Naive thymus-derived CD4-positive, alpha-beta T cell (primary cell): ENCODE measurements at regions not wholly inside any gene's neighbourhood (a gene's known extent, or its start where the extent isn't known, plus 50 kb on each side); places are given as distances from the start of the nearest gene placed in this dataset.

ENCODE experiments used
- ATAC-seq: fragments of 150-1000 bp; cut with Tn5 transposase; 2 replicates; pipeline ENCODE4 v1.10.0; 2021; ENCODE audit warnings: mild to moderate bottlenecking, moderate library complexity
- CTCF ChIA-PET: fragments of 350-600 bp; sonication (Branson Sonifier 250); formaldehyde crosslinking; loops from one replicate; lab custom pipeline; 2021; ENCODE audit warnings: antibody characterized with exemption; lab: Charles Lee
- POLR2A ChIA-PET: fragments of 350-600 bp; sonication (Branson Sonifier 250); formaldehyde crosslinking; loops from one replicate; lab custom pipeline; 2021; ENCODE audit warnings: antibody characterized with exemption, inconsistent platforms; lab: Charles Lee
- DNase-seq, 9 donors: peaks; one replicate each; pipeline versions ENCODE4 v3.0.0 to v3.0.0-alpha.2; 2020 to 2022; ENCODE audit warnings: mixed read lengths in 1 of 9
- H3K27ac ChIP-seq: one replicate; pipeline ENCODE4 v1.7.0; 2013; ENCODE audit warnings: mild to moderate bottlenecking, low read depth, low read length, moderate library complexity
- H3K27me3 ChIP-seq, 2 donors: one replicate each; pipeline ENCODE4 v1.7.0; 2013; ENCODE audit warnings: low read length in 2 of 2, mild to moderate bottlenecking in 2 of 2, moderate library complexity in 2 of 2; ENCODE audit not compliant: control insufficient read depth in 2 of 2, insufficient read depth in 2 of 2
- H3K36me3 ChIP-seq, 3 experiments: 1 replicate in 2 of 3; 2 replicates in 1 of 3; pipeline ENCODE4 v1.7.0; 2013; ENCODE audit warnings: low read length in 3 of 3, mild to moderate bottlenecking in 3 of 3, moderate library complexity in 1 of 3; ENCODE audit not compliant: insufficient read depth in 3 of 3, control insufficient read depth in 2 of 3
- H3K4me1 ChIP-seq, 2 donors: one replicate each; pipeline ENCODE4 v1.7.0; 2013; ENCODE audit warnings: low read length in 2 of 2, mild to moderate bottlenecking in 2 of 2, moderate library complexity in 1 of 2; ENCODE audit not compliant: control insufficient read depth in 2 of 2, insufficient read depth in 2 of 2
- H3K4me3 ChIP-seq: 2 replicates; pipeline ENCODE4 v1.7.0; 2013; ENCODE audit warnings: mild to moderate bottlenecking, low read length
- H3K9me3 ChIP-seq, 3 experiments: 1 replicate in 2 of 3; 2 replicates in 1 of 3; pipeline ENCODE4 v1.7.0; 2013; ENCODE audit warnings: low read length in 3 of 3; ENCODE audit not compliant: control insufficient read depth in 2 of 3
- H3K27ac Mint-ChIP-seq, 9 donors: one replicate each; pipeline ENCODE4 v1.8.0; 2020 to 2022; ENCODE audit warnings: mixed read lengths in 9 of 9, mild to moderate bottlenecking in 8 of 9, moderate library complexity in 5 of 9, inconsistent platforms in 2 of 9
- H3K27me3 Mint-ChIP-seq, 5 donors: one replicate each; pipeline ENCODE4 v1.8.0; 2021 to 2022; ENCODE audit warnings: mixed read lengths in 5 of 5, mild to moderate bottlenecking in 1 of 5
- H3K36me3 Mint-ChIP-seq, 5 donors: one replicate each; pipeline ENCODE4 v1.8.0; 2020 to 2022; ENCODE audit warnings: mixed read lengths in 5 of 5, mild to moderate bottlenecking in 3 of 5, inconsistent platforms in 1 of 5
- H3K4me1 Mint-ChIP-seq, 7 donors: one replicate each; pipeline ENCODE4 v1.8.0; 2020 to 2022; ENCODE audit warnings: mixed read lengths in 7 of 7, mild to moderate bottlenecking in 3 of 7, inconsistent platforms in 1 of 7
- H3K4me3 Mint-ChIP-seq, 10 donors: one replicate each; pipeline ENCODE4 v1.8.0; 2020 to 2022; ENCODE audit warnings: mild to moderate bottlenecking in 10 of 10, mixed read lengths in 10 of 10, moderate library complexity in 6 of 10, inconsistent platforms in 2 of 10
- H3K9me3 Mint-ChIP-seq, 11 donors: one replicate each; pipeline ENCODE4 v1.8.0; 2020 to 2022; ENCODE audit warnings: mixed read lengths in 11 of 11, mild to moderate bottlenecking in 4 of 11, inconsistent platforms in 1 of 11, moderate library complexity in 1 of 11
- intact Hi-C, 2 donors: fragments of 100-400 bp; cut with micrococcal nuclease; formaldehyde crosslinking; loops; one replicate each; pipeline ENCODE4 v1.15.1; 2023

DNA sequence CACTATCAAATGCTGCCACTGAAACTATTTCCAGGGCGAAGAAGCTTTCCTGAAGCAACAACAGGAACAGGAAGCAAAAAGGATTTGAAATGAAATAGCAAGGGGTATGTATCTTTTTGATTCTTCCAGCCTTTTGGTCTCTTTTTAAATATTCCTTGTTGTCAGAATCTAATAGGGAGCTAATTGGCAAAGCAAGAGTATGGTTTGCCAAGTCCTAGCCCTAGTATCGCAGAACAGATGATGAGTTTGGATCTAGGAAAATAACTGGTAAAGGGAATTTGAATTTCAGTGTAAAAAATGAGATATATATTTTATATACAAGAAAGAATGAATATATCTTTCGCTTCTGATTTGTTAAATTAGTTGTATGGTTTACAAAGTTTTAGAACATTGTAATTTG is 252.5 kb downstream of the ANKRD7 start:
- intact Hi-C loops, result no loop called here
- no peaks in the 10 kb centered on the region for H3K27me3 Mint-ChIP-seq
- no peaks in the 10 kb centered on the region for H3K36me3 Mint-ChIP-seq
- Histone ChIP-seq H3K36me3 (no peaks in the 10 kb centered on the region), H3K27ac (no peak overlapping the region), H3K27me3 (no peaks in the 10 kb centered on the region), H3K4me3 (no peak overlapping the region), H3K4me1 (no peaks in the 10 kb centered on the region), H3K9me3 (no peaks in the 10 kb centered on the region)
- H3K4me3 Mint-ChIP-seq, result no peak overlapping the region
- no peaks in the 10 kb centered on the region for H3K4me1 Mint-ChIP-seq
- no peak overlapping the region for H3K27ac Mint-ChIP-seq
- DNase-seq (no peak), ATAC-seq (no peak)
- ChIA-PET CTCF (no interaction called here), POLR2A (no interaction called here)
- H3K9me3 Mint-ChIP-seq, result peaks cover 0 to 28% (median 3%) of the 10 kb centered on the region in 11 donors

DNA sequence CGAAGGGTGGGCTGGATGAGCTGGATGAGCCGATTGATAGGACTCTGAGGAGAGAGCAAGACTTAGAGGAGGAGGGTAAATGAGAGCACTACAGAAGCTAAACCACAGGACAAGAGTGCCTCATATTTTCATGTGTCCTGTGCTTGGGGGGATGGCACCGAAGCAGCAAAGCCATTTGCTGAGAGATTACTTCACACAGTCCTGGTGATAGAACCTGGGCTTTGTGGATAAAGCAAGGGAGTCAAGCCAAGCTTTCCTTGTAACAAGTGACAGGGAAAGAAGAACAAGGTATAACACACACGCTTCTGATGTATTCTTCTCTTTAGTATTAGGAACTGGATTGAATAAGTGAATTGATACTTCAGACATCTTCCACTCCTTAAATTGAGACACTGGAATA is 253.7 kb downstream of the ANKRD7 start:
- H3K36me3 ChIP-seq, result no peaks in the 10 kb centered on the region
- H3K27me3 ChIP-seq, result no peaks in the 10 kb centered on the region
- ChIA-PET CTCF (no interaction called here), POLR2A (no interaction called here)
- DNase-seq (no peak), ATAC-seq (no peak)
- no peaks in the 10 kb centered on the region for H3K4me1 ChIP-seq
- H3K4me3 ChIP-seq, result no peak overlapping the region
- Mint-ChIP-seq H3K27ac (no peak overlapping the region), H3K4me1 (no peaks in the 10 kb centered on the region), H3K9me3 (peaks cover 0 to 33% (median 5%) of the 10 kb centered on the region in 11 donors), H3K4me3 (no peak overlapping the region), H3K36me3 (no peaks in the 10 kb centered on the region), H3K27me3 (no peaks in the 10 kb centered on the region)
- intact Hi-C loops, result no loop called here
- H3K27ac ChIP-seq, result no peak overlapping the region
- H3K9me3 ChIP-seq, result no peaks in the 10 kb centered on the region

DNA sequence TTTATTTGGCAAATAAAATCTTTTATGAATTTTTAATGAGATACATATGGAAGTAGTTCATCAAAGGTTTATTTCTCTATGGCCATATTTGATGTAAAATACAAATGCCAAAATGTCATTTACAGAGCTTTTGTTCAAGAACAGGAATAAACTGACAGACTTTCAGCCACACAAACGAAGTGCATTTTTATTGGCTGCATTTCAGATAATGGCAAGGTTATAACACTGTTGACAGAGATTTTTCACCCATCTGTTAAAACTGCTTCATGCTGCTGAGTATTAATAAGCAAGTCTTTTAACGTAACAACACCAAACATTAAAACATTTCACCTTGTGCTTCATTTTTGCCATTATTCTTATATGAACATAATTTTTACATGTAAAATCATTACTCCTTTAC is 254.4 kb downstream of the ANKRD7 start:
- no peaks in the 10 kb centered on the region for H3K36me3 Mint-ChIP-seq
- Histone ChIP-seq H3K36me3 (no peaks in the 10 kb centered on the region), H3K4me1 (no peaks in the 10 kb centered on the region), H3K4me3 (no peak overlapping the region), H3K27ac (no peak overlapping the region), H3K27me3 (no peaks in the 10 kb centered on the region), H3K9me3 (no peaks in the 10 kb centered on the region)
- ChIA-PET CTCF (no interaction called here), POLR2A (no interaction called here)
- DNase-seq (no peak), ATAC-seq (no peak)
- H3K9me3 Mint-ChIP-seq, result peaks cover 0 to 31% (median 5%) of the 10 kb centered on the region in 11 donors
- no peak overlapping the region for H3K4me3 Mint-ChIP-seq
- no peaks in the 10 kb centered on the region for H3K27me3 Mint-ChIP-seq
- no peaks in the 10 kb centered on the region for H3K4me1 Mint-ChIP-seq
- intact Hi-C loops, result no loop called here
- no peak overlapping the region for H3K27ac Mint-ChIP-seq

DNA sequence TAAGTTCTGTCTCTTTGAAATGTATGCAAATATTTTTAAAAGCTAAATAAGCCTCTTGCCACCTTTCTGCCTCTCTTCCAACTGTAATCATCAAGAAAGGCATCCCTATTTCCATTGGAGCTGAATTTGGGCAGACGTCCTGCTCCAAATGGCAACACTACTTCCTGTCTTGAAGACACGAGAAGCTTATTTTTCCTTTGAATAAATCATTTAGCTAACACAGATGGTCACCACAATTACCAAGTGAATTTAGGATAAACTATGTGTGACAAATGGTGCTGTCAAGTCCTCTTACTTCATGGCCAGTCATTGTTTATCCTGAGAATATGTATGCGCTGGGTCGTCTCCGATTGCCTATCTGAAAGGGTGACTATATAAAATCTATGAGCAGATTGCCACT is 268.0 kb downstream of the ANKRD7 start:
- no peak for ATAC-seq
- H3K36me3 Mint-ChIP-seq, result no peaks in the 10 kb centered on the region

DNA sequence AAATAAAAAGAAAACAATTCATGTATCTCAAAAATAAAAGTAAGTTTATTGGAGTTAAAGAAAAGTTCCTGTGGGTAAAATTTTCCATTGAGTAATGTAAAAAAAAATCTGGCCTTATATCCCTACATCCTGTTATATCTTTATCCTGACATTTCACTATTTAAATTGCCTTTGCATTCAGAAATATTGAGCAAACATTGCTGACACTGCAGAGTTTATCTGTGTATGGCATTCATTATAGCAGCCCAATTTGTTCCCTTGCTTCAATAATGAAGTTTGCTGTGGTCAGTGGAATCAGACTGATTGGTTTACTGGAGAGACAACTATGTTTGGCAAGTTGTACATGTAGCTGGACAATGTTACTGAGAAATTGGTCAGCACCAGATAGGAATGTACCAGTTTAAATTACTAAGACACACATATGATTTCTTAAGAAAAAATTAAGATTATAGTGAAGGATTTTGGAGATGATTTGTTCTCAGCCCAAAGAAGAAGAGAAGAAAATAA is 271.7 kb downstream of the ANKRD7 start:
- no peak overlapping the region for H3K27ac Mint-ChIP-seq
- H3K4me1 ChIP-seq, result no peaks in the 10 kb centered on the region
- H3K27me3 ChIP-seq, result no peaks in the 10 kb centered on the region
- H3K36me3 ChIP-seq, result no peaks in the 10 kb centered on the region
- H3K4me1 Mint-ChIP-seq, result no peaks in the 10 kb centered on the region
- no peak overlapping the region for H3K4me3 ChIP-seq
- no peak overlapping the region for H3K27ac ChIP-seq
- H3K27me3 Mint-ChIP-seq, result no peaks in the 10 kb centered on the region
- DNase-seq (no peak), ATAC-seq (no peak)
- no peaks in the 10 kb centered on the region for H3K9me3 ChIP-seq
- H3K9me3 Mint-ChIP-seq, result peaks cover 0 to 5% (median 0%) of the 10 kb centered on the region in 11 donors
- intact Hi-C loops, result no loop called here
- ChIA-PET POLR2A (no interaction called here), CTCF (no interaction called here)
- no peak overlapping the region for H3K4me3 Mint-ChIP-seq
- H3K36me3 Mint-ChIP-seq, result no peaks in the 10 kb centered on the region

More for the DNA sequence above, 268.0 kb downstream of the ANKRD7 start:
- Histone ChIP-seq H3K27ac (no peak overlapping the region), H3K36me3 (no peaks in the 10 kb centered on the region), H3K4me1 (no peaks in the 10 kb centered on the region), H3K4me3 (no peak overlapping the region), H3K27me3 (no peaks in the 10 kb centered on the region), H3K9me3 (no peaks in the 10 kb centered on the region)
- intact Hi-C loops, result no loop called here
- H3K9me3 Mint-ChIP-seq, result peaks cover 0 to 3% (median 0%) of the 10 kb centered on the region in 11 donors
- POLR2A ChIA-PET, result no interaction called here
- CTCF ChIA-PET, result interaction anchor here (0.5 kb wide), 1 partner anchor 1194 kb away, joined by 3 read pairs; no protein-coding TSS in a partner anchor
- no peak for DNase-seq
- H3K27ac Mint-ChIP-seq, result no peak overlapping the region
- H3K4me3 Mint-ChIP-seq, result no peak overlapping the region
- H3K27me3 Mint-ChIP-seq, result no peaks in the 10 kb centered on the region
- no peaks in the 10 kb centered on the region for H3K4me1 Mint-ChIP-seq

DNA sequence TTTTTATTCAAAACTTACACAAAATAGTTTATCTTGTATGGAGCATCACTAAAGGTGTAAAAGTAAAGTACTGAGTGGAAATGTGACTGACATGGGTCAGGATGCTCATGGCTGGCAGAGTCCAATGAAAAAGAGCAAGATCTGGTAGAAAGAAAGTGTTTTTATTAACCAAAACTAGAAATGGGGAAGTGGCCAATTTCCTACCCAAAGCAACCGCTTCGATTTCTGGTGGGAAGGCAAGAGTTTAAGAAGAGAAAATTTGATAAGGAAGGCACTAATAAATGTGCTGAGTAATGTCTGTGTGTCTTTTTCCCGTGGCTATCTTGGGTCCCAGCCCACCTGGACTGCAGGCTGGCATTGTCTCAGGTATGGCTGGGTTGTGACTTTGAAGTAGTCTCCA is 277.7 kb downstream of the ANKRD7 start:
- Mint-ChIP-seq H3K36me3 (no peaks in the 10 kb centered on the region), H3K9me3 (peaks cover 0 to 13% (median 0%) of the 10 kb centered on the region in 11 donors), H3K27me3 (no peaks in the 10 kb centered on the region), H3K4me1 (no peaks in the 10 kb centered on the region), H3K27ac (no peak overlapping the region), H3K4me3 (no peak overlapping the region)
- DNase-seq (no peak), ATAC-seq (no peak)
- Histone ChIP-seq H3K4me1 (no peaks in the 10 kb centered on the region), H3K4me3 (no peak overlapping the region), H3K27ac (no peak overlapping the region), H3K9me3 (no peaks in the 10 kb centered on the region), H3K36me3 (no peaks in the 10 kb centered on the region), H3K27me3 (no peaks in the 10 kb centered on the region)
- ChIA-PET CTCF (no interaction called here), POLR2A (no interaction called here)
- intact Hi-C loops, result no loop called here

DNA sequence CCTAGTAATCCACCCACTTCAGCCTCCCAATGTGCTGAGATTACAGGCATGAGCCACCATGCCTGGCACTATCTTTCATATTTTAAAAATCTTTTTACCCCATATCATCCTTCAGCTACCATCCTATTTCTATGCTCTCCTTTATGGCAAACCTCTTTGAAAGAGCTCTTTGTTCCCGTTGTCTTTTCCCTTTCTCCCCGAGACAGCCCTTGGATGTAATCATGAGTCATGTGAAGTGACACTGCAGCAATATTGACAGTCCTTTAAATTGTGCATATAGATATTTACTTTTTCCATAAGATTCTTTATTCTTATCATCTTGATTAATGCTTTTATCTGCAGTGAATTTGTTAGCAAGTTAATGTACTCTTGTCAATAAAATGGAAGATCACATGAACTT is 286.6 kb downstream of the ANKRD7 start:
- no peaks in the 10 kb centered on the region for H3K4me1 ChIP-seq
- no peaks in the 10 kb centered on the region for H3K36me3 Mint-ChIP-seq
- H3K4me3 Mint-ChIP-seq, result no peak overlapping the region
- H3K4me3 ChIP-seq, result no peak overlapping the region
- intact Hi-C loops, result no loop called here
- DNase-seq, result no peak
- no peak for ATAC-seq
- peaks cover 0 to 3% (median 0%) of the 10 kb centered on the region in 11 donors for H3K9me3 Mint-ChIP-seq
- H3K27ac ChIP-seq, result no peak overlapping the region
- H3K27me3 Mint-ChIP-seq, result no peaks in the 10 kb centered on the region
- H3K27ac Mint-ChIP-seq, result no peak overlapping the region
- H3K4me1 Mint-ChIP-seq, result no peaks in the 10 kb centered on the region
- ChIA-PET POLR2A (no interaction called here), CTCF (no interaction called here)
- H3K9me3 ChIP-seq, result no peaks in the 10 kb centered on the region
- H3K36me3 ChIP-seq, result no peaks in the 10 kb centered on the region
- no peaks in the 10 kb centered on the region for H3K27me3 ChIP-seq
